Peyer's patch (tissue), 4 donors: ENCODE measurements at regions not wholly inside any gene's neighbourhood (a gene's known extent, or its start where the extent isn't known, plus 50 kb on each side); places are given as distances from the start of the nearest gene placed in this dataset.

Experiments
- POLR2A ChIP-seq, 2 donors: fragments of 450-650 bp; IDR thresholded peaks; one replicate each; pipeline ENCODE4 v1.5.1; 2017; ENCODE audit warnings: antibody characterized with exemption in 2 of 2, mild to moderate bottlenecking in 2 of 2, moderate library complexity in 2 of 2
- TF ChIP-seq, protein P1 (sequence below), 6 experiments: fragments of 450-650 bp in 4 of 6; fragments of 200-600 bp in 2 of 6; sonication (generic) in 1 of 6; IDR thresholded peaks; one replicate each; pipeline ENCODE4 v1.5.1; 2017 to 2019; ENCODE audit warnings: antibody characterized with exemption in 6 of 6, mild to moderate bottlenecking in 3 of 6, moderate library complexity in 1 of 6

DNA sequence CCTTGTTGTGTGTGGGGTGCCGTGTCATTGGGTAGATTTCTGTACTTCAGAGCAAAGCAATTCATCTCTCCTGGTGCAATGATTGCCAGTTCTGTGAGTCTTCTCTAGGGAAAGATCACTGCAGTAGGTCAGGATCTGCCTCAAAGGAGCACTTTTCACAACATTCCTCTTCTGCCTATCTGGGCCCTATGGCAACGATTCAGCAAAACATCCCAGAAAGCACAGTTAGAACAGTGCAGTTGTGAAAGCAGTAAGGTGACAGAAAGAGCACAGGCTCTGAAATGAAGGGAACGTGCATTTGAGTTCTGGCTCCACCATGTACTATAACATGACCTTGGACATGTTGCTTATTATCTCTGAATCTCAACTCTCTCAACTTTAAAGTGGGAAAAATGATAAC, 178.5 kb upstream of the N4BP1 start:
- TF ChIP-seq, protein P1, sequence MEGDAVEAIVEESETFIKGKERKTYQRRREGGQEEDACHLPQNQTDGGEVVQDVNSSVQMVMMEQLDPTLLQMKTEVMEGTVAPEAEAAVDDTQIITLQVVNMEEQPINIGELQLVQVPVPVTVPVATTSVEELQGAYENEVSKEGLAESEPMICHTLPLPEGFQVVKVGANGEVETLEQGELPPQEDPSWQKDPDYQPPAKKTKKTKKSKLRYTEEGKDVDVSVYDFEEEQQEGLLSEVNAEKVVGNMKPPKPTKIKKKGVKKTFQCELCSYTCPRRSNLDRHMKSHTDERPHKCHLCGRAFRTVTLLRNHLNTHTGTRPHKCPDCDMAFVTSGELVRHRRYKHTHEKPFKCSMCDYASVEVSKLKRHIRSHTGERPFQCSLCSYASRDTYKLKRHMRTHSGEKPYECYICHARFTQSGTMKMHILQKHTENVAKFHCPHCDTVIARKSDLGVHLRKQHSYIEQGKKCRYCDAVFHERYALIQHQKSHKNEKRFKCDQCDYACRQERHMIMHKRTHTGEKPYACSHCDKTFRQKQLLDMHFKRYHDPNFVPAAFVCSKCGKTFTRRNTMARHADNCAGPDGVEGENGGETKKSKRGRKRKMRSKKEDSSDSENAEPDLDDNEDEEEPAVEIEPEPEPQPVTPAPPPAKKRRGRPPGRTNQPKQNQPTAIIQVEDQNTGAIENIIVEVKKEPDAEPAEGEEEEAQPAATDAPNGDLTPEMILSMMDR (IDR thresholded peaks at IDR 0.05) = no peak
- no peak for TF ChIP-seq POLR2A (IDR thresholded peaks at IDR 0.05)
